CD14-positive monocyte (primary cell): ENCODE measurements at regions not wholly inside any gene's neighbourhood (a gene's known extent, or its start where the extent isn't known, plus 50 kb on each side); places are given as distances from the start of the nearest gene placed in this dataset.

Experiments
- DNase-seq, 3 donors: peaks; one replicate each; pipeline ENCODE4 v3.0.0-alpha.2; 2011 to 2022
- H2AFZ ChIP-seq: 2 replicates; pipeline ENCODE4 v1.6.0; 2012; ENCODE audit warnings: mild to moderate bottlenecking, low read depth, low read length, inconsistent platforms; ENCODE audit not compliant: insufficient read depth, poor library complexity, severe bottlenecking
- H3K27ac ChIP-seq, 2 donors: 1 replicate in 1 of 2; 2 replicates in 1 of 2; pipeline ENCODE4 v1.5.1; 2012 to 2013; ENCODE audit warnings: low read length in 2 of 2, control low read depth in 1 of 2, inconsistent platforms in 1 of 2, low read depth in 1 of 2, mild to moderate bottlenecking in 1 of 2
- H3K27me3 ChIP-seq, 2 donors: one replicate each; pipeline versions ENCODE4 v1.6.0 to v1.6.1; 2011 to 2013; ENCODE audit warnings: low read length in 2 of 2; ENCODE audit not compliant: control insufficient read depth in 2 of 2, insufficient read depth in 2 of 2
- H3K36me3 ChIP-seq, 2 donors: replicated peaks in 1 of 2; 1 replicate in 1 of 2; 2 replicates in 1 of 2; pipeline versions ENCODE4 v1.5.1 to v1.6.1; 2012 to 2013; ENCODE audit warnings: low read length in 2 of 2, control low read depth in 1 of 2, inconsistent platforms in 1 of 2, mild to moderate bottlenecking in 1 of 2; ENCODE audit not compliant: insufficient read depth in 2 of 2, control insufficient read depth in 1 of 2
- H3K4me1 ChIP-seq, 2 donors: 1 replicate in 1 of 2; 2 replicates in 1 of 2; pipeline versions ENCODE4 v1.5.1 to v1.6.1; 2012 to 2013; ENCODE audit warnings: low read length in 2 of 2, control low read depth in 1 of 2, inconsistent platforms in 1 of 2, mild to moderate bottlenecking in 1 of 2, moderate library complexity in 1 of 2; ENCODE audit not compliant: insufficient read depth in 2 of 2, control insufficient read depth in 1 of 2
- H3K4me2 ChIP-seq: replicated peaks from 2 replicates; pipeline ENCODE3; 2012; ENCODE audit warnings: low read length, moderate library complexity, mild to moderate bottlenecking; ENCODE audit not compliant: poor library complexity, severe bottlenecking; ENCODE audit errors: extremely low read depth
- H3K4me3 ChIP-seq, 3 experiments: fragments of 200-600 bp in 1 of 3; sonication (generic) in 1 of 3; replicated peaks in 1 of 3; 1 replicate in 2 of 3; 2 replicates in 1 of 3; pipeline ENCODE4 v1.5.1; 2011 to 2013; ENCODE audit warnings: low read length in 3 of 3, mild to moderate bottlenecking in 3 of 3, control low read depth in 2 of 3, low read depth in 2 of 3, inconsistent platforms in 1 of 3, moderate library complexity in 1 of 3
- H3K79me2 ChIP-seq: 2 replicates; pipeline ENCODE4 v1.6.0; 2012; ENCODE audit warnings: mild to moderate bottlenecking, control low read depth, inconsistent platforms, low read length, moderate library complexity; ENCODE audit not compliant: insufficient read depth
- H3K9ac ChIP-seq: 2 replicates; pipeline ENCODE4 v1.6.0; 2017; ENCODE audit warnings: low read length, mild to moderate bottlenecking; ENCODE audit not compliant: insufficient read depth, poor library complexity, severe bottlenecking
- H3K9me3 ChIP-seq, 2 donors: replicated peaks in 1 of 2; 1 replicate in 1 of 2; 2 replicates in 1 of 2; pipeline versions ENCODE4 v1.5.1 to v1.6.1; 2012 to 2013; ENCODE audit warnings: low read length in 2 of 2, control low read depth in 1 of 2; ENCODE audit not compliant: control insufficient read depth in 1 of 2, insufficient read depth in 1 of 2
- H4K20me1 ChIP-seq: 2 replicates; pipeline ENCODE4 v1.6.0; 2012; ENCODE audit warnings: mild to moderate bottlenecking, low read length, control low read depth, moderate library complexity; ENCODE audit not compliant: insufficient read depth
- H3K27ac Mint-ChIP-seq, 7 donors: one replicate each; pipeline ENCODE4 v1.8.0; 2020; ENCODE audit warnings: mild to moderate bottlenecking in 7 of 7, mixed read lengths in 7 of 7, moderate library complexity in 6 of 7, inconsistent platforms in 2 of 7
- H3K27me3 Mint-ChIP-seq, 3 donors: one replicate each; pipeline ENCODE4 v1.8.0; 2021 to 2022; ENCODE audit warnings: low read depth in 3 of 3, mild to moderate bottlenecking in 3 of 3, mixed read lengths in 3 of 3, moderate library complexity in 3 of 3, inconsistent platforms in 1 of 3
- H3K36me3 Mint-ChIP-seq, 2 donors: one replicate each; pipeline ENCODE4 v1.8.0; 2020; ENCODE audit warnings: mixed read lengths in 2 of 2, inconsistent platforms in 1 of 2, mild to moderate bottlenecking in 1 of 2
- H3K4me1 Mint-ChIP-seq: one replicate; pipeline ENCODE4 v1.8.0; 2020; ENCODE audit warnings: mild to moderate bottlenecking, mixed read lengths
- H3K4me3 Mint-ChIP-seq, 2 donors: one replicate each; pipeline ENCODE4 v1.8.0; 2020; ENCODE audit warnings: mild to moderate bottlenecking in 2 of 2, mixed read lengths in 2 of 2, moderate library complexity in 1 of 2
- H3K9me3 Mint-ChIP-seq, 7 donors: one replicate each; pipeline ENCODE4 v1.8.0; 2020 to 2022; ENCODE audit warnings: mixed read lengths in 7 of 7, mild to moderate bottlenecking in 6 of 7, moderate library complexity in 6 of 7, inconsistent platforms in 2 of 7
- CTCF ChIP-seq: fragments of 200-600 bp; IDR thresholded peaks from one replicate; pipeline ENCODE4 v1.8.0; 2022; ENCODE audit warnings: antibody characterized with exemption, mild to moderate bottlenecking
- WGBS: methylation state at CpG from one replicate; pipeline ENCODE4 v1.1.5; 2013; ENCODE audit warnings: missing lambda C conversion rate; ENCODE audit not compliant: insufficient coverage; 5-methylcytosine and 5-hydroxymethylcytosine counted together
- intact Hi-C, 2 donors: fragments of 100-400 bp; cut with micrococcal nuclease; formaldehyde crosslinking; loops; one replicate each; pipeline versions ENCODE4 v1.15.0 to v1.15.1; 2023

GRCh38 chr9:80964374-80964773, 725.0 kb downstream of the TLE1 start:
- Histone ChIP-seq H3K9me3 (peaks cover 13 to 18% of the 10 kb centered on the region in 2 donors), H2AFZ (no peak overlapping the region), H3K27me3 (no peaks in the 10 kb centered on the region), H3K79me2 (no peaks in the 10 kb centered on the region), H3K27ac (no peak overlapping the region), H4K20me1 (no peaks in the 10 kb centered on the region), H3K4me2 (no peak overlapping the region), H3K9ac (no peak overlapping the region), H3K4me3 (no peak overlapping the region), H3K36me3 (no peaks in the 10 kb centered on the region), H3K4me1 (no peaks in the 10 kb centered on the region)
- Mint-ChIP-seq H3K27me3 (peaks cover 2 to 4% (median 3%) of the 10 kb centered on the region in 3 donors), H3K27ac (no peak overlapping the region), H3K4me1 (no peaks in the 10 kb centered on the region), H3K4me3 (no peak overlapping the region), H3K36me3 (no peaks in the 10 kb centered on the region), H3K9me3 (peaks cover 6 to 19% (median 12%) of the 10 kb centered on the region in 7 donors)
- no CpG with 5 or more reads among the region's 4 CpGs for WGBS
- TF ChIP-seq CTCF: no peak
- DNase-seq: no peak
- intact Hi-C loops: no loop called here

- no peaks in the 10 kb centered on the region for H3K4me1 ChIP-seq
- no peaks in the 10 kb centered on the region for H3K79me2 ChIP-seq
- no peak for TF ChIP-seq CTCF
- no peak for DNase-seq
- intact Hi-C loops: no loop called here
- H3K9me3 ChIP-seq: peaks cover 8 to 9% of the 10 kb centered on the region in 2 donors
- no peaks in the 10 kb centered on the region for H3K4me1 Mint-ChIP-seq
- H3K36me3 Mint-ChIP-seq: no peaks in the 10 kb centered on the region
- no peaks in the 10 kb centered on the region for H3K27me3 ChIP-seq
- no peak overlapping the region for H2AFZ ChIP-seq
- no peak overlapping the region for H3K9ac ChIP-seq
- WGBS: no CpG with 5 or more reads among the region's 3 CpGs
- H3K27ac ChIP-seq: no peak overlapping the region
- H4K20me1 ChIP-seq: no peaks in the 10 kb centered on the region
- peaks cover 0 to 16% (median 5%) of the 10 kb centered on the region in 7 donors for H3K9me3 Mint-ChIP-seq
- H3K4me3 Mint-ChIP-seq: no peak overlapping the region
- H3K27me3 Mint-ChIP-seq: peaks cover 0 to 2% (median 0%) of the 10 kb centered on the region in 3 donors
- H3K4me2 ChIP-seq: no peak overlapping the region
- no peak overlapping the region for H3K27ac Mint-ChIP-seq
- H3K4me3 ChIP-seq: no peak overlapping the region
- H3K36me3 ChIP-seq: no peaks in the 10 kb centered on the region
These were observed 731.5 kb downstream of the TLE1 start for GRCh38 chr9:80957801-80958200.
